HPDE6-E6E7 (cell line): ENCODE measurements at regions not wholly inside any gene's neighbourhood (a gene's known extent, or its start where the extent isn't known, plus 50 kb on each side); places are given as distances from the start of the nearest gene placed in this dataset.
"Not testable (repeated sequence)": the region's sequence is repeated elsewhere in the genome, so short reads cannot be mapped to it uniquely, and the experiment has no call there.

Experiments
- DNase-seq: peaks from one replicate; pipeline ENCODE4 v3.0.0; 2011; ENCODE audit warnings: missing footprints; ENCODE audit errors: extremely low spot score

DNA sequence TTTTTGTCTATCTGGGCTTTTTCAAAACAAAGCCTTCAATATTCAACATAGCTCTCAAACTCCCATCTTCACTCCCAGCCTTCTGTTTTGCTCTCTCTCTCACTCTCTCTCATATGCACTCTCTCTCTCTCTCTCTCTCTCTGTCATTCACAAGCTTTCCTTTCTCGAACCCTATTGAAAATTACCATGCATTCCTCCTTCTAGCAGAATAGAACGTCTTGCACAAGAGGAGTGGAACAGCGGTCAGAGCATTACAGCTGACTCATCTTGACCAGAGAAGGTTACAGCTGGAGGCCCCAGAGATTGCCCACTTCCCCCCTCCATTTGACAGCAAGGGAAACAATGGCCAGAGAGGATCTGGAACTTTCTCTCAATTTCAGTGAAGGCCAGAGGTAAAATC, 51.0 kb upstream of the LIFR start:
- DNase-seq: no peak

DNA sequence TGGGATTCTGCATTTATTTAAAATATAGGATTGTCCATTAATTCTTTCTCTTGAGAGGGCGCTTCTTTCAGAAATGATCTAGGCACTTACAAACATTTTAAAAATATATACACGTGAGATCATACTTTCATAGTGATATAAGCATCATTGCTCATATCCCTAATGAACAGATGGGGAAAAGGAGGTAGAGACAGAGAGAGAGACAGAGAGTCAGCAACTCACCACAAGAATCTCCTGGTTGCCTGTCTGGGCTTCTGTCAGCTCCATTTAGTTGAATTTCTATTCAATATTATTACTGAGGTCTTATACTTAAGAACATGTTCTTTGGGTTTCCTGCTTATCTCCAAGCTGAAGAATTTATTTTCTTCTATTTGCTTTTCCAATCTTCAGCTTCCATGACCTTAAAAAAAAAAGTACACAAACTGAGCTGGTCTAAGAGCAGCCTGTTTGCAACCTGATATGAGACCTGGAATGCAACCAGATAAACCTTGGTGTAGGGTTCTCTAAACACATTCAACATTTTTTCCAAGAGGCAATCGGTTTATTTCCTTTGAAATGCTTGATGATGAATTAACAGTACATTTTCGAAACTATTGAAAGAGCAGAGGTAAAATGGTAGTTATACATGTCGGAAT, 51.6 kb upstream of the LIFR start:
- no peak for DNase-seq

DNA sequence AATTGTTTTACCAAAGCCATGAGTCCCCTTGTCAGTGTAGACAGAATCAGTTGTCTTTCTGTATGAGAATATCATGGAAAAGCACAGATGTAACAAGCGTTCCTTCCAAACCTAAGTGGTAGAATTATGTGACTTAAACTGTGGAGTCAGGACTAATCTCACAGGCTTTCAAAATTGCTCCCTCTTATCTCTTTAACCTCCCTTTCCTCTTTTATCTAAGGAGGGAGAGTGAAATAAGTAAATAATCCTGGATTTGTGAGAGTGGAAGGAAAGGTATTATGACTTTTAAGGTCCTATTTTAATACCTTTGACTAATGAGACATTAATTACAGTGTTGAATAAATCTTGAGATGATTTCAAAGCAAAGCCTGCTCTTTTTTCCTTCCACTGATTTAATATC, 52.4 kb upstream of the LIFR start:
- DNase-seq: no peak

DNA sequence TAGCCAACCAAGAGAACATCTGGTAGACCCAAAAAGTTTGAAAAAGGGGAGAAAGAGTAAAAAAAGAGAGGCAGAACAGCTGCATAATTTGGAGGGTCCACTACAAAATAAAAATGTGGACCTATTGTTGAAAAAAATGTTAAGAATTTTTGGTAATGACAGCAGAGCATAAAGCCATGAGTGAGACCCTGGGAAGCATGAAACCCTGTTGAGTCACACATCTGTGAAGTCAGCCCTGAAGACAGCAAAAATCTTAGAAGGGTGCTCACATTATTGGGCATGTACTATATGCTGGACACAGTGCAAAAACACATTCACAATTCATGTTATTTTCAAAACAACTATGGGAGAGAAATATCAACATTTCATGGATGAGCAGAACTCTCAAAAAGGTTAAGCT, 56.4 kb upstream of the LIFR start:
- DNase-seq: no peak

DNA sequence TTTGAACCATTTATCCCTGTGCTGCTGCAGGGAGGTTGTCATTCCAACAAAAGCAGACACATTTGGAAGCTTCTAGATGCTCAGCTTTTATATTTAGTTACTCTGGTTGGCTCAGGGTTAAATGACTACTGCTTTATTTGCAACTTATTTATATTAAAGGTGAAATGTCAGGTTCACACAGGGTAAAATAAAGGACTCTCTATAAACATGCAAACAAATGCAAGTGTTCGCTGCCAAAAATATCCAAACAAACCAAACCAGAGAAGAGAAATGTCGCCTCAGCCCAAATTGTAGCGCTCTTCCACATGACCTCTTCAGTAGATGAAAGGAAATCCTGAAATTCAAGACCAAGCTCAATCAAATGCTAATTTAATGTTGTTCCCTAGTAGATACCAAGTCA, 57.0 kb upstream of the LIFR start:
- no peak for DNase-seq

DNA sequence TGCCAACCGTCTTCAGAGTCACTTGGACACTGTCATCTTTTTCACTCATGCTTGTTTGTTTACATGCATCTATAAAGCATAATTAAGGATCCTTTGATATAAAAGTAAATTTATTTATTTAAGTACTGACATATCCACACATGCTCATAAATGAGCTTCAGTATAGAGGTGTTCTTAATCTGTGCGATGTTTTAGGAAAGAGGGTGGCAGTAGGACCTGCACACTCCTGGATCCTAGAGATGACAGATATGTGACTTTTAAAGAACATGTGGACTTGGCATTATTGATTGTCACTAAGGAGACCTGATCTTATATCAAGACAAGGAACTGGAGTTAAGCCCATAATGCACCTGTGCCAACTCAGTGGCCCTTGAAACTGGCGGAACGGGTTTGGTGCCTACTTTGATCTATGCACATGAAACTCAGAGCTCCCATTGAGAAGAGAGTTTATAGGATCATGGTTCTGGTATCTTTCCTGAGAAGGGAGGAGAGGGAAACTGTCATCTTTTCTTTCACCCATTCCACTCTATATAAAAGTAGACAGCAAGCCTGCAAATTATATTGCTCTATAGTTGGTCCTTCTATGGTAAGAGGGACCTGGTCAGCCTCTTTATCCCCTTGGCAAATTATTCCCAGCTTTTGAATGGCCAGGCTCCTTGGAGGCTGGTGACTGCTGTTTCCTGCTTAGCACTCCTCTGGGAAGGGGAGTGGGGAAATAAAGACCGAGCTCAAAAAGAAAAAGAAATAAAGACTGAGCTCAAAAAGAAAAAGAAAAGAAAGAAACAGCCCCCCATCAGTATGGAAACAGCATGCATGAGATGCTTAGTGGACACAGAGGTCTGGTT, 57.8 kb upstream of the LIFR start:
- no peak for DNase-seq

DNA sequence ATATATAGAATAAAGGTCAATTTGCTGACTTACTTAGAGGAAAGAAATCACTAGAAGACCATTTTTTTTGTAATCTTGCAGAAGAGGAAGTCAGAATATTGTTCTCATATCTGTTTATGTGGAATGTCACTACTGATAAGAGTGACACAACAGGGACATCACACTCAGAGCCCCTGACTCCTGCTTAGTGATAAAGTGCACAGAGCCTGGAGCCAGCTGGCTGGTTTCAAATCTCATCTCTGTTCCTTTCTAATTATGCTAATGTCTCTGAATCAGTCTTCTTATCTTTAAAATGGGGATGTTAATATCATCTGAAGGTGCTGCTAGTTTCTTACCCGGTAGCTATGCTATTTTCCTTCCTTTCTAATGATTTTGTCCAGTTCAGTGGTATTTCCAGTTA, 58.6 kb upstream of the LIFR start:
- DNase-seq: no peak

DNA sequence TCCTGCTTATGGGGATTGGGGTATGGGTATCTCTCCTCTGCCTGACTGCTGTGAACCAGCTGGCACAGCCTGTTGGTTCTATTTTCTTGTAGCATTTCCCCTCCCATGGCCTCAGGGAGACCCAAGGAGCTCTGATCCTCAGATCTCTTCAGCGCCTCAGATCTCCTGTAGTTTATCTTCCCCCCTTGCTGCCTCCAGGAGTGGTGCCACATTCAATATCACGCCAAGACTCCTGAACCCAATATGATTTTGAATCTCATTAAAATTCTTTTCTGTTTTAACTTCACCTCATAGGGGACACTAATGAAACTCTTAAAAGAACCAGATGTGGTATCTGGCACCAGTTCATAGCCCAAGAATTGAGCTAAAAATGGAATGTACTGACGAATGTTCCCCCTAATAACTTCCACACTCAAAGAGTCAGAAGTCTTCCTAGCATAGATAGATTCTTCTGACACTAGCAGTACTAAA, 59.6 kb upstream of the LIFR start:
- DNase-seq: no peak

DNA sequence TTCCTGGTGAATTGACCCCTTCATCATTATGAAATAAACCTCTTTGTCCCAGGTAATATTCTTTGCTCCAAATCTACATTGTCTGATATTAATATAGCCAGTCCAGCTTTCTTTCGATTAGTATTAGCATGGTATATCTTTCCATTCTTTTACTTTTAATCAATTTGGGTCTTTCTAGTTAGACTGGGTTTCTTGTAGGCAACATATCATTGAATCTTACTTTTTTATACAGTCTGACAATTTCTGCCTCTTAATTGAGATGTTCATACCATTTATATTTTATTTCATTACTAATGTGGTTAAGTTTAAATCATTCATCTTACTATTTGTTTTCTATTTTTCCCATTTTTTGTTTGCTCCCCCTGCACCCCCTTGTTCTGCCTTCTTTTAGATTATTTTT, 61.7 kb upstream of the LIFR start:
- no peak for DNase-seq

DNA sequence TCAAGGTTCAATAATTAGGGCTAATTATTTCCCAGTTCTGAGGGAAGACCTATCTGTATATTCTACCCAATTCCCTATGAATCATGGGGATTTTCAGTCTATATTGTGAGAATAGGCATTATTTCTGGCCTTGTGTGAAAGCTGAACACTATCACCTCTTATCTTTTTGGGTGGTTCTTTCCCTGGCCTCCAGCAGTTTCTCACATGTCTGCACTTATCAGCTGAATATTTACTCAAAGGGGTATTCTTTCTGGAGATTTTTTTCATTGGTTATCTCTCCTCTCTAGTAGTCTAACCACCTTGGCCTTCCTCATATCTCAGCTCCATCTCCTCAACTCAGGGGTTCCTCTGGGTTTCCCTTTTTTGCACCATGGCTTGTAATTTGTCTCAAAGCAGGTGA, 64.9 kb upstream of the LIFR start:
- no peak for DNase-seq

DNA sequence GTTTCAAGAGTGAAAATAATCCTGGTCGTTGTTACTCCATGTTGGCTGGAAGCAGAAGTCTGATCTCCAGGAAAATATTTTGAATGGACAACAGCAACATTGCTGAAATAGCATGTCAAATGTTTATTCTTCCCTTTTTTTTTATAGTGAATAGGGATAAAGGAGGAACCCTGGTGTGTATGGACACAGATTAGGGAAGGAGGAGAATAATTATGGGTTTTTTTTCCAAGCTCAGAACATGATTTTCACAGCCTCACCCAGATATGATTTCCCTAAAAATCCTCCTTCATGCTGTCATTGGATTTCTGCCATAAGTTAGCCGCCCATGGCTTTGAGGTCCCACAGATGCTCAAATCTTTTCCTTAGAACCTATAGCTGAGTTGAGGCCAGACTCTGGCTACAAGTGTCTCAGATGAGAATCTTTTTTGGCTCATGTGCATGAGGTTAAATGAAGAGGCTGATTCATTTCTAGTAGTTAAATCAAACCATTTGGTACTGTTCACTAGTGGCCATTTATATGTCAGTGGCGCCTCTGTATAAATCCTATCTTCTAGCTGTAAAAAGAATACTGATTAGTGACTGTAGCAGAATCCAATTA, 65.5 kb upstream of the LIFR start:
- DNase-seq: no peak

DNA sequence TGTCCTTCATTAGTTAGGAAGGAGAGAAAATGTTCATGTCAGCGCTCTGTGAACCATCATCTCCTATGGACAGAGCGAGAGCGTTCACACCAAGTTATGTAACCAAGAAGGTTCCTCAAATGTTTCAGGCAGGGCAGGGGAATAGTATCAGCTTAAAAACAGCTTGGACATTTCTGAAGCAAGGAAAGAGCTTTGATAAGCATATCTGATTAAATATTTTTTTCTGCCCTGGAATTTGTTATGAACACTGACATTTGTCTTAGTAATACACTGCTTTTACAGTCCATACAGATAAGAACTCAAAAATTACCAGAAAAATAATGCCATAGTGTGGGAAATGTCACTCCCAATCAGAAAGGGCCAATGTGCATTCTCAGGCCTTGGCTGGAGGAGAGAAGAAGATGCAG, 66.3 kb upstream of the LIFR start:
- no peak for DNase-seq

DNA sequence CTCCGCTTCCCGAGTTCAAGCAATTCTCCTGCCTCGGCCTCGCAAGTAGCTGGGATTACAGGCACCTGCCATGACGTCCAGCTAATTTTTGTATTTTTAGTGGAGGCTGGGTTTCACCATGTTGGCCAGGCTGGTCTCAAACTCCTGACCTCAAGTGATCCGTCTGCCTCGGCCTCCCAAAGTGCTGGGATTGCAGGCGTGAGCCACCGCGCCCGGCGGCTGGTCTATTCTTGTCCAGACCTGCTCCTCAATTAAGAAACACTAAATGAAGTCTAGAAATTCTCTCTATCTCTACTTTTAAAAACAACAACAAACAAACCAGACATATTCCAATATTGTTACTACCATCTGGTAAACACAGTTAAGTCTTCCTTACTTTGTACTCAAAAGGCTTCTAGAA, 68.1 kb upstream of the LIFR start:
- not testable (repeated sequence) for DNase-seq

DNA sequence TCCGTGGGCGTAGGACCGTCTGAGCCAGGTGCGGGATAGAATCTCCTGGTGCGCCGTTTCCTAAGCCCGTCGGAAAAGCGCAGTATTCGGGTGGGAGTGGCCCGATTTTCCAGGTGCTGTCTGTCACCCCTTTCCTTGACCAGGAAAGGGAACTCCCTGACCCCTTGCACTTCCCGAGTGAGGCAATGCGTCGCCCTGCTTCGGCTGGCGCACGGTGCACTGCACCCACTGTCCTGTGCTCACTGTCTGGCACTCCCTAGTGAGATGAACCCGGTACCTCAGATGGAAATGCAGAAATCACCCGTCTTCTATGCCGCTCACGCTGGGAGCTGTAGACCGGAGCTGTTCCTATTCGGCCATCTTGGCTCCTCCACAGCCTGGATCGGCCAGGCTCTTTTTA, 74.9 kb upstream of the LIFR start:
- not testable (repeated sequence) for DNase-seq

DNA sequence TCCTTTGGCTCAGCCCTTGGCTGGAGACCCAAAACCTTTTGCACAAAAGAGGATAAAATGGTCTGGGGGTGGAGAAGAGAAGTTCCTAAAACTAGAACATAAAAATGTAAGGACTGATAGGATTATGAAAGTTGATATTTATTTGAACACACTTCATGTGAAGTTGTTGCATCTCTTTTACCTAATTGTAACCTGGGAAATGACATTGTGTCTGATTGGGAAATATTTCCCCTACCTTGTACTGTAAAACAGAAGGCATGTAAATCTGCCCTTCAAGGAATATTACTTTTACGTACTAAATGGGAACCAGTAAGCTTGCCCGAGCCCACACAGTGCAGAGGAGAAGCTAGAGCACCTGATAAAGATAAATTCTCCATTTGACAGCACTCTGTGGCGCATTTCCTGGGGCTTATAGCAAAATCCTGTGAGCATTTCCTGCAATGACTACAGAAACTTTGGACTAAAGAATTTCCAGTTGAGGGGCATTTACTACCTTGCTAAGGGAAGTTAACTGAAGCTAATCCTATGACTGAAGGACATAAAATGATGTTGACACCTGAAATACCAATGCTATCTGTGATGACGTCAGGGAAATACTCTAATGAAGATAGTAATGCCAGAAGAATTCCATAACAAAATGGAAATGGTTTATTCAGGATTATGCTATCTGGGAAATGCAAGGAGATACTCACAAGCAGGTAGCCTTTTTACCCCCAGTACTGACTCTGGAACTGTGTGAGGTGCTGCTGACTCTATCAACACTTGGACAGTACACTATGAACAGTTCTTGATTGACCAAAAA, 78.3 kb upstream of the LIFR start:
- no peak for DNase-seq

DNA sequence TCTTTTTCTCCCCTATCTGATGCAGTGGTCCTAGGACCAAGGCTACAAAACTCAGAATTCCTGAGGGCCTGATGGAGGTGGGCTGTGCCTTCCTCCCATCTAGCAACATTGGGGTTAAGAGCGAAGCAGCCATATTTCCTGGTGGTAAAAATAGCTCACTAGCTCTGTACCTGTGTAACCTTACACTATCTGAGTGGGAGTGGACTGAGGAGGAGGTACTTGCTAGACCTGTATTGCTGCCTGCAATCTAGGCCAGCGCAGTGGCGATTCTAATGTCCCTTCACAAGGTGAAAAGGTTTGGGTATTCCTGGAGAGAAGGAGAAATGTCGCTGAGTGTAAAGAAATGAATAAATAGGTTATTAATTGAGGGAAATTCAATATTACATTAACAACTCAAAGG, 80.2 kb upstream of the LIFR start:
- DNase-seq: peak; percentile 22

DNA sequence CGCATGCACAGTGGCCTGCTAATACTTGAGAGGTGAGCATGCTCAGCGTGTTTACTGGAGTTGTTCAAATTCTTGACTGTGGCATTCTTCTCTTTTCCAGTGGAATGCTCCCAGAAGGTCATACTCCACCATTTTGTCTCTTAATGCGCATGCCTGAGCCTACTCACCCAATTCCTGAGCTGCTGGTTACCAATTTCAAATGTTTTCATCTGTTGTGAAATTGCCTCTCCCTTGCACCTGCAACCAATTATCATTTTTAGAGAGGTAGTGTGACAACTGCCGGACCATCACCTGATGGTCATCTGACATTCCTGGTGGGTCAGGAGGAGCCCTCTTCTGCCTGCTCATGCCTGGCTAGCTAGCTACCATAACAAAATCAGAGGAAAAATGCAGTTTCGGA, 82.2 kb upstream of the LIFR start:
- DNase-seq: no peak

DNA sequence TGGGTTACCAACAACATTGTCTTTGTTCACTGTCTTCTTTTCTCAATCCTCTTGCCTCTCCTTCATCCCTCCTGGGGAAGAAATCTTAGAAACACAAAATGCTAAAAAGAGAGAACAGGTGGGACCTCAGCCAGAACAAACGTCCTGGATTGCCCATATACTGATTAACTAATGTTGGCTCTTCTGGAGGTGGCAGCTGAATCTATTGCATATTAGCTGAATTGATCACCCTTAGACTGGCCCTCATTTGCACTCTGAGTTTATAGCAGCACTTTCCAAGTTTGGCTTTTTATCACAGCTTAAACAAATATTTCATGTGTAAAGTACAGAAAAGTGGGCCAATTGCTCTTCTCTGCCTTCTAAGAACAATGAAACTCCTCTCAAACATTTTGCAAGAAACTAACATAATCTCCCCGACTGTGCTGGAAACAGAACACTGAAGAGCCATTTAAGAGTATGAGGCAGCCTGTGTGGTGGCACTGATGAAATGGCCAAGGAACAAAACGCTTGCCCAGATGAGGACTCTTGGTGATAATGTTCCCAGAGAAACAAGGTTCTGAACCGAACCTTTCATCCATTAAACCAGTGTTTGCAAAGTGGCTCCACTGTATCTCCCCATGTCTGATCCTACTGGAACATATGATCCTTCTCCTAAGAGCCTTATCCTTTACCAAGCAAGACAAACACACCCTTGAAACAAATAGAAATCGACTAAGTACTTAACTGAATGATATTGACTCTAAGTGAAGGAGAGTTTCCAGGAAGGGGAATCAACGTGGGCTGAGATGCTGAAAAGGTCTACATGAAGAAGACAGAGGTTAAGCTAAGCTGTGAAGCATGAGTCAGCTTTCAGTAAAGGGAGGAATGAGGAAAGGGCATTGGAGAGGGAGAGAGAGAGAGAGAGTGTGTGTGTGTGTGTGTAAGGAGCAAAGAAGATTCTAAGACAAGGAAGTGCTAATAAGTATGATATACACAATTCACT, 83.2 kb upstream of the LIFR start:
- DNase-seq: no peak

DNA sequence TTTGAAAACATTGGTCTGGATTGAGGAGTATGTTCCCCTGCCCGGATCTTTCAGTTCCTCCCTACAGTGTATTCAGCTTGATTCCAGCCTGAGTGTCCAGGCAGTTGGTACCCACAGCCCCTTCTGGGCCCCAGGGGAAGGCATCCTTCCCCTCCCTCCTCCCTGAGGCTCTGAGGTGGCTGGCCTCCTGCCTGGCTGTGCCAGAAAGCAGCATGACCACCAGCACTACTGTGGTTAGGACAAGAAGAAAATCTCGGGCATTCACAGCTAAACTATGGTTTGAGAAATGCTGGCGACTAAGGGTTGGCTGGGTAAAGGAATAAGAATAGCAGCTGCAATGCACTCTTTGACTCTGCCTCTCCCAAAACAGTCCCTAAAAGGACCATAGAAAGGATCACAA, 84.6 kb upstream of the LIFR start:
- DNase-seq: no peak

DNA sequence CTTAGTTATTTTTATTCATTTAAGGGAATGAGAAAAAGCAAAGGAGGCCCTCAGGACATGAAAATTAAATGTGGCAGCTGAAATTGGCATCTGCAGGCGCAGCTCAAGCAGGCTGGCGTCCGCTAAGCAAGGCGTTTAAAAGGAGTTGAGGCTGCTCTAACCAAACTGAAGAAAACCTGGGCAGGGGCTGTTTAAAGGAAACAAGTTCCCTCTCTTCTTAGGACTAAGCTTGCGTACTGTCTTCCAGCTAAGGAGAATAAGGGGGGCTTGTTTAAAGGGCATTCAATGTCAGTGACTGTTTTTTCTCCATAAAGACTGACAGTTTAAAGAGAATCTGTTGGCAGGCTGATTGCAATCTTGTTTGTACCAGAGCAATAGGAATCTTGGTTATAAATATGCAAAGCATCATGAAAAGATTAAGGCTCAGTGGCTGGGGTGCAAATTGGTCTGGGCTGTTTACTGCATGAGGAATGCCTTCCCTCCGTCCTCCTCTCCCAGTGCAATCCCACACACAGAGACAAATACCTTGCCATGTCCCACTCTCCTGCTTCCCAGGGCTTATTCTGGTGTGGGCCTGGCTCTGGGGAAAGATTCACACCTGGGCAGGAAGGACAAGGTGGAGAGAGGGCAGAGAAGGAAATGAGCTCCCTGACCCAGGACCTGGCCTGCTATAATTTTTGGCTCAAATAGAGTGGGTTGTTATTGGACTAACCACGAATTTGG, 85.9 kb upstream of the LIFR start:
- DNase-seq: no peak
